Breast epithelium (tissue), 4 donors: ENCODE measurements at regions not wholly inside any gene's neighbourhood (a gene's known extent, or its start where the extent isn't known, plus 50 kb on each side); places are given as distances from the start of the nearest gene placed in this dataset.

Experiments used
- DNase-seq, 2 donors: peaks; one replicate each; pipeline ENCODE4 v3.0.0-alpha.2; 2019; ENCODE audit warnings: low spot score in 2 of 2
- H3K27ac ChIP-seq, 2 donors: fragments of 200-600 bp; sonication (generic) in 1 of 2; one replicate each; pipeline ENCODE4 v1.5.1; 2016 to 2019; ENCODE audit warnings: mild to moderate bottlenecking in 1 of 2
- H3K27me3 ChIP-seq, 2 donors: fragments of 200-600 bp; sonication (generic) in 1 of 2; one replicate each; pipeline versions ENCODE4 v1.5.1 to v1.6.0; 2017 to 2019; ENCODE audit warnings: control low read depth in 1 of 2, mild to moderate bottlenecking in 1 of 2
- H3K36me3 ChIP-seq: fragments of 200-600 bp; one replicate; pipeline ENCODE4 v1.5.1; 2019
- H3K4me1 ChIP-seq, 2 donors: fragments of 200-600 bp; sonication (generic); one replicate each; pipeline ENCODE4 v1.5.1; 2016 to 2019; ENCODE audit warnings: control low read depth in 1 of 2
- H3K4me3 ChIP-seq, 3 donors: fragments of 200-600 bp; sonication (generic); 1 replicate in 2 of 3; 2 replicates in 1 of 3; pipeline ENCODE4 v1.5.1; 2016 to 2019; ENCODE audit warnings: mild to moderate bottlenecking in 3 of 3, moderate library complexity in 2 of 3
- H3K9me3 ChIP-seq, 2 donors: fragments of 200-600 bp; sonication (generic) in 1 of 2; one replicate each; pipeline ENCODE4 v1.5.1; 2016 to 2019; ENCODE audit warnings: control low read depth in 1 of 2
- POLR2A ChIP-seq: fragments of 450-650 bp; IDR thresholded peaks from one replicate; pipeline ENCODE4 v1.6.1; 2016; ENCODE audit warnings: antibody characterized with exemption, mild to moderate bottlenecking, moderate library complexity
- POLR2AphosphoS5 ChIP-seq, 3 donors: sonication (generic); formaldehyde crosslinking; IDR thresholded peaks; one replicate each; pipeline ENCODE4 v1.6.1; 2017; ENCODE audit warnings: antibody characterized with exemption in 3 of 3
- intact Hi-C: fragments of 100-400 bp; cut with DNase I; formaldehyde crosslinking; loops from one replicate; pipeline ENCODE4 v1.15.1; 2023; ENCODE audit warnings: low total_unique reads
- TF ChIP-seq, protein P1 (sequence below), 3 donors: fragments of 450-650 bp; IDR thresholded peaks; one replicate each; pipeline ENCODE4 v1.5.1; 2016 to 2017; ENCODE audit warnings: antibody characterized with exemption in 3 of 3, mild to moderate bottlenecking in 3 of 3, moderate library complexity in 3 of 3

- intact Hi-C loops, result no loop called here
- no peaks in the 10 kb centered on the region for H3K9me3 ChIP-seq
- no peak for DNase-seq
- no peaks in the 10 kb centered on the region for H3K4me1 ChIP-seq
- no peak overlapping the region for H3K27ac ChIP-seq
- no peaks in the 10 kb centered on the region for H3K36me3 ChIP-seq
- H3K4me3 ChIP-seq, result no peak overlapping the region
- TF ChIP-seq, protein P1, sequence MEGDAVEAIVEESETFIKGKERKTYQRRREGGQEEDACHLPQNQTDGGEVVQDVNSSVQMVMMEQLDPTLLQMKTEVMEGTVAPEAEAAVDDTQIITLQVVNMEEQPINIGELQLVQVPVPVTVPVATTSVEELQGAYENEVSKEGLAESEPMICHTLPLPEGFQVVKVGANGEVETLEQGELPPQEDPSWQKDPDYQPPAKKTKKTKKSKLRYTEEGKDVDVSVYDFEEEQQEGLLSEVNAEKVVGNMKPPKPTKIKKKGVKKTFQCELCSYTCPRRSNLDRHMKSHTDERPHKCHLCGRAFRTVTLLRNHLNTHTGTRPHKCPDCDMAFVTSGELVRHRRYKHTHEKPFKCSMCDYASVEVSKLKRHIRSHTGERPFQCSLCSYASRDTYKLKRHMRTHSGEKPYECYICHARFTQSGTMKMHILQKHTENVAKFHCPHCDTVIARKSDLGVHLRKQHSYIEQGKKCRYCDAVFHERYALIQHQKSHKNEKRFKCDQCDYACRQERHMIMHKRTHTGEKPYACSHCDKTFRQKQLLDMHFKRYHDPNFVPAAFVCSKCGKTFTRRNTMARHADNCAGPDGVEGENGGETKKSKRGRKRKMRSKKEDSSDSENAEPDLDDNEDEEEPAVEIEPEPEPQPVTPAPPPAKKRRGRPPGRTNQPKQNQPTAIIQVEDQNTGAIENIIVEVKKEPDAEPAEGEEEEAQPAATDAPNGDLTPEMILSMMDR (IDR thresholded peaks at IDR 0.05), result no peak
- TF ChIP-seq POLR2AphosphoS5 (IDR thresholded peaks at IDR 0.05), result no peak
- TF ChIP-seq POLR2A, result no peak
- no peaks in the 10 kb centered on the region for H3K27me3 ChIP-seq
These were observed 767.4 kb upstream of the GHITM start for GRCh38 chr10:83371696-83372490.

DNA sequence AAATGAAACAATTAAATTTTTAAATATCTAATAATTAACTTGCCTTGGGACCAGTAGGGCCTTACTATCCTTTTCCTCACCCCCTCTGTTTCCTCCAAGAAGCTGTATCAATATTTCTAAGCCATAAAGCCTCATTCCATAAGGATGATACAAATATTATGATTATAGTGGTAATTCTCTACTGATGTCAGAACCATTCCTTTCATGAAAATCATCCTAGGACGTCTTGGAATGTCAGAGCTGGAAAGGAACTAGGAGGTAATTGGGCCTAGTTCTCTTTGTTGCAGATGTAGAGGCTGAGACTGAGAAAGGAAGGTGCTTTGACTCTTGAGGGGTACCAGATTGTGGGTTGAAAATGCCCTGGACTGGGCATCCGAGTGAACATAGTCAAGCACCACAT, 766.7 kb upstream of the GHITM start:
- Histone ChIP-seq H3K4me3 (no peak overlapping the region), H3K36me3 (no peaks in the 10 kb centered on the region), H3K27ac (no peak overlapping the region), H3K27me3 (no peaks in the 10 kb centered on the region), H3K9me3 (no peaks in the 10 kb centered on the region), H3K4me1 (no peaks in the 10 kb centered on the region)
- TF ChIP-seq POLR2AphosphoS5 (IDR thresholded peaks at IDR 0.05) (no peak), POLR2A (no peak)
- TF ChIP-seq, protein P1 (IDR thresholded peaks at IDR 0.05), result no peak
- intact Hi-C loops, result no loop called here
- no peak for DNase-seq

DNA sequence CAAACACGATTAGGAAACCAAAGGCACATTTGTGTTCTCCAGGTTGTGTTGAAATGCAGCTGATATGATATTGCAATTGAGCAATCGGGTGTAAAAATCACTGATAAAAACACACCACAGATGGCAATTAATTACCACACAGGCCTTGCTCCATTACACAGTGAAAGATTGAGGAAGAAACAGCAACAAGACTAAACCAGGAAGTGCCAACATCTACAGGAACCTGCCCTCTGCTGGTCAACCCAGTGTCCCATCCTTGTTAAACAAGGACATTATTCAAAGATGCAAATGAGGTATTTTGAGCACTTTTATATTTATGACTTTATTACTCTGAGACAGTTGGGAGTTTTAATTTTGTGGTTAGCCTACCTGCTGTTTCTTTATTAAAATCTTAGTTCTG, 765.6 kb upstream of the GHITM start:
- no peaks in the 10 kb centered on the region for H3K4me1 ChIP-seq
- no peaks in the 10 kb centered on the region for H3K36me3 ChIP-seq
- intact Hi-C loops, result no loop called here
- TF ChIP-seq POLR2A, result no peak
- TF ChIP-seq POLR2AphosphoS5 (IDR thresholded peaks at IDR 0.05), result no peak
- TF ChIP-seq, protein P1 (IDR thresholded peaks at IDR 0.05), result no peak
- no peak overlapping the region for H3K27ac ChIP-seq
- no peak for DNase-seq
- H3K27me3 ChIP-seq, result no peaks in the 10 kb centered on the region
- H3K9me3 ChIP-seq, result no peaks in the 10 kb centered on the region
- H3K4me3 ChIP-seq, result no peak overlapping the region

DNA sequence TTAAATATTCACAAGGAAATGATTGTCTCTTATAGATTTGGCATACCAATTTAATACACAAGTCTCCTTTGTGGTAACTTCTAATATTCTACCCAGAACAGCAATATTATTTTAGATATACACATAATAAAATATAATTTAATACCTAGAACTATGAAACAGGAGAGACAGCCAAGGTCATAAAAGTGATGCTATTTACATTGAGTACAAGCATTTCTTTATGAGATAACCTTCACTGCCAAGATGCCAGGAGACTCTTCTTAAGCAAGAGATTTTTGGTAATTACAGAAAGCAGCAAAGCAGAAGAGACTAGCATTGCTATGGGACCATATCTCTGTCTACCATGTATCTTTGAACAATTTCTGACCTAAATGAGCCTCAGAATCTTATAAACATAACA, 764.6 kb upstream of the GHITM start:
- Histone ChIP-seq H3K27ac (no peak overlapping the region), H3K36me3 (no peaks in the 10 kb centered on the region)

GRCh38 chr10:83375274-83375673, 764.0 kb upstream of the GHITM start:
- H3K9me3 ChIP-seq, result no peaks in the 10 kb centered on the region
- TF ChIP-seq, protein P1 (IDR thresholded peaks at IDR 0.05), result no peak
- TF ChIP-seq POLR2A (no peak), POLR2AphosphoS5 (IDR thresholded peaks at IDR 0.05) (no peak)
- no peak overlapping the region for H3K27ac ChIP-seq
- H3K4me3 ChIP-seq, result no peak overlapping the region
- no peak for DNase-seq
- no peaks in the 10 kb centered on the region for H3K4me1 ChIP-seq
- no peaks in the 10 kb centered on the region for H3K27me3 ChIP-seq
- intact Hi-C loops, result no loop called here
- no peaks in the 10 kb centered on the region for H3K36me3 ChIP-seq

More for the DNA sequence above, 764.6 kb upstream of the GHITM start:
- no peak for DNase-seq
- no peaks in the 10 kb centered on the region for H3K27me3 ChIP-seq
- H3K9me3 ChIP-seq, result no peaks in the 10 kb centered on the region
- TF ChIP-seq POLR2AphosphoS5 (IDR thresholded peaks at IDR 0.05) (no peak), POLR2A (no peak)
- TF ChIP-seq, protein P1 (IDR thresholded peaks at IDR 0.05), result no peak
- intact Hi-C loops, result no loop called here
- H3K4me3 ChIP-seq, result no peak overlapping the region
- H3K4me1 ChIP-seq, result no peaks in the 10 kb centered on the region
